HepG2 (cell line): ENCODE measurements at regions not wholly inside any gene's neighbourhood (a gene's known extent, or its start where the extent isn't known, plus 50 kb on each side); places are given as distances from the start of the nearest gene placed in this dataset.

Source experiments
- CBX5 ChIP-seq: sonication (generic); formaldehyde crosslinking; IDR thresholded peaks from 2 replicates; pipeline ENCODE4 v1.4.0; 2020; ENCODE audit warnings: missing genetic modification reagents, borderline replicate concordance
- ELF1 ChIP-seq: sonication (generic); formaldehyde crosslinking; IDR thresholded peaks from 2 replicates; pipeline ENCODE4 v1.4.0; 2020; ENCODE audit warnings: missing genetic modification reagents
- FOXA3 ChIP-seq: IDR thresholded peaks from 2 replicates; pipeline ENCODE4 v1.6.1; 2016; ENCODE audit warnings: missing genetic modification reagents, missing compliant biosample characterization
- GABPA ChIP-seq, 2 experiments: IDR thresholded peaks; 2 replicates each; pipeline ENCODE4 v1.6.1; 2011 to 2016; ENCODE audit warnings: low read depth in 2 of 2, low read length in 1 of 2, missing biosample characterization in 1 of 2, missing genetic modification characterization in 1 of 2
- GABPB1 ChIP-seq: IDR thresholded peaks from 2 replicates; pipeline ENCODE4 v1.6.1; 2016; ENCODE audit warnings: mild to moderate bottlenecking, missing genetic modification reagents, moderate library complexity, missing compliant biosample characterization
- MATR3 ChIP-seq: sonication (generic); formaldehyde crosslinking; IDR thresholded peaks from 2 replicates; pipeline ENCODE4 v1.4.0; 2020; ENCODE audit warnings: missing genetic modification reagents
- MED1 ChIP-seq: sonication (generic); formaldehyde crosslinking; IDR thresholded peaks from 2 replicates; pipeline ENCODE4 v1.4.0; 2020; ENCODE audit warnings: missing genetic modification reagents
- NFKBIZ ChIP-seq: IDR thresholded peaks from 2 replicates; pipeline ENCODE4 v1.6.1; 2018; ENCODE audit warnings: missing genetic modification reagents, missing compliant biosample characterization
- PITX1 ChIP-seq: sonication (generic); formaldehyde crosslinking; IDR thresholded peaks from 2 replicates; pipeline ENCODE4 v1.5.1; 2020; ENCODE audit warnings: mild to moderate bottlenecking, missing genetic modification reagents
- SAP130 ChIP-seq: IDR thresholded peaks from 2 replicates; pipeline ENCODE4 v1.6.1; 2016; ENCODE audit warnings: low read depth
- SMC3 ChIP-seq: IDR thresholded peaks from 2 replicates; pipeline ENCODE4 v1.6.1; 2011; ENCODE audit warnings: low read length, improper control_type of control experiment
- SOX6 ChIP-seq, 2 experiments: fragments of 450-650 bp in 1 of 2; sonication (generic) in 1 of 2; formaldehyde crosslinking in 1 of 2; IDR thresholded peaks; 2 replicates each; pipeline versions ENCODE4 v1.4.0 to v1.6.1; 2017 to 2020; ENCODE audit warnings: antibody characterized with exemption in 1 of 2, mild to moderate bottlenecking in 1 of 2, missing genetic modification reagents in 1 of 2
- SRSF1 ChIP-seq: fragments of 200-400 bp; formaldehyde crosslinking; optimal IDR thresholded peaks from 2 replicates; pipeline ENCODE3; 2017; ENCODE audit warnings: mild to moderate bottlenecking, low read depth, low read length, moderate library complexity
- THAP11 ChIP-seq: IDR thresholded peaks from 2 replicates; pipeline ENCODE4 v1.6.1; 2016; ENCODE audit warnings: missing biosample characterization, missing genetic modification reagents
- ZFP36L1 ChIP-seq: sonication (generic); formaldehyde crosslinking; IDR thresholded peaks from 2 replicates; pipeline ENCODE4 v1.8.0; 2022; ENCODE audit warnings: mild to moderate bottlenecking, missing genetic modification reagents, moderate library complexity
- ZFP36L2 ChIP-seq: sonication (generic); formaldehyde crosslinking; IDR thresholded peaks from 2 replicates; pipeline ENCODE4 v1.4.0; 2020; ENCODE audit warnings: missing genetic modification reagents
- ZNF451 ChIP-seq: sonication (generic); formaldehyde crosslinking; IDR thresholded peaks from 2 replicates; pipeline ENCODE4 v1.5.0; 2020; ENCODE audit warnings: mild to moderate bottlenecking, missing genetic modification reagents
- ZNF746 ChIP-seq: sonication (generic); formaldehyde crosslinking; IDR thresholded peaks from 2 replicates; pipeline ENCODE4 v1.8.0; 2022; ENCODE audit warnings: mild to moderate bottlenecking, missing genetic modification reagents
- ZNF879 ChIP-seq: sonication (generic); formaldehyde crosslinking; IDR thresholded peaks from 2 replicates; pipeline ENCODE4 v1.8.1; 2023; ENCODE audit warnings: missing genetic modification reagents
- TF ChIP-seq, protein P1 (sequence below): sonication (generic); formaldehyde crosslinking; IDR thresholded peaks from 2 replicates; pipeline ENCODE4 v1.4.0; 2020; ENCODE audit warnings: missing genetic modification reagents, borderline replicate concordance
- TF ChIP-seq, protein P2 (sequence below): sonication (generic); formaldehyde crosslinking; IDR thresholded peaks from 2 replicates; pipeline ENCODE4 v1.4.0; 2020; ENCODE audit warnings: missing genetic modification reagents
- TF ChIP-seq, protein P3 (sequence below): IDR thresholded peaks from 2 replicates; pipeline ENCODE4 v1.6.1; 2016
- TF ChIP-seq, protein P4 (sequence below): sonication (generic); formaldehyde crosslinking; IDR thresholded peaks from 2 replicates; pipeline ENCODE4 v1.4.0; 2020; ENCODE audit warnings: mild to moderate bottlenecking, missing genetic modification reagents

DNA sequence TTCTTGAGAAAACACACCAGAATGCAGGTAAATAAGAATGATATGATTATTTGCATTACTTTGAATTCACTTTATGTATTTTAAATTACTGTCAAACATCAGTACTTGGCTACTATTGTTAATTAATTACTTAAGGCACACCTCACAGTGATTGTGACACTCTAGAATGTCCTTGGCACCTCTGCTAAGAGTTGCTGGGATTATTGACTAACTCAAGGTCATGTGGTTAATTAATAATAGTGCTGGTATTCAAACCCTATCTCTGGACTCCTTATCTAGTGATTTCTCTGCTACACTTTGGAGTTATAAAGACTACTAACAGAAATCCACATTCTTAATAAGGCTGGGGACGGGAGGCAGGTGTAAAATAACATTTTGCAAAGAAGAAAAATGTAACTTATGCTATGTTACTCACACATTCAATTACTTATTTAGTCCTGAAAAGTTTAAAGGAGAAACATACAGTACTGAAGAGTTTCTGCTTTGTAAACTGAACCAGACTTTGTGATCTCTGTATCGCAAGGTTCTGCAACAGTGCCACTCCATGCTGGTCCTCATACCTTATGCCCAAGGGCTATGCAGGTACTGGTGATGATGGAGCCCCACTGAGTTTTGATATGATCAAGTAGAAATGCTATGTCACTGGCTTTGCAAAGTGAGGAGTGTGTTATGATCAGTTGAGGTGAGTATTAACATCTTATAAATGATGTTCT is 242.7 kb downstream of the MID1IP1 start (continued):
- TF ChIP-seq, protein P1, sequence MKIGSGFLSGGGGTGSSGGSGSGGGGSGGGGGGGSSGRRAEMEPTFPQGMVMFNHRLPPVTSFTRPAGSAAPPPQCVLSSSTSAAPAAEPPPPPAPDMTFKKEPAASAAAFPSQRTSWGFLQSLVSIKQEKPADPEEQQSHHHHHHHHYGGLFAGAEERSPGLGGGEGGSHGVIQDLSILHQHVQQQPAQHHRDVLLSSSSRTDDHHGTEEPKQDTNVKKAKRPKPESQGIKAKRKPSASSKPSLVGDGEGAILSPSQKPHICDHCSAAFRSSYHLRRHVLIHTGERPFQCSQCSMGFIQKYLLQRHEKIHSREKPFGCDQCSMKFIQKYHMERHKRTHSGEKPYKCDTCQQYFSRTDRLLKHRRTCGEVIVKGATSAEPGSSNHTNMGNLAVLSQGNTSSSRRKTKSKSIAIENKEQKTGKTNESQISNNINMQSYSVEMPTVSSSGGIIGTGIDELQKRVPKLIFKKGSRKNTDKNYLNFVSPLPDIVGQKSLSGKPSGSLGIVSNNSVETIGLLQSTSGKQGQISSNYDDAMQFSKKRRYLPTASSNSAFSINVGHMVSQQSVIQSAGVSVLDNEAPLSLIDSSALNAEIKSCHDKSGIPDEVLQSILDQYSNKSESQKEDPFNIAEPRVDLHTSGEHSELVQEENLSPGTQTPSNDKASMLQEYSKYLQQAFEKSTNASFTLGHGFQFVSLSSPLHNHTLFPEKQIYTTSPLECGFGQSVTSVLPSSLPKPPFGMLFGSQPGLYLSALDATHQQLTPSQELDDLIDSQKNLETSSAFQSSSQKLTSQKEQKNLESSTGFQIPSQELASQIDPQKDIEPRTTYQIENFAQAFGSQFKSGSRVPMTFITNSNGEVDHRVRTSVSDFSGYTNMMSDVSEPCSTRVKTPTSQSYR (CRISPR knock-in tag): no peak
- TF ChIP-seq NFKBIZ (CRISPR knock-in tag) (no peak), MATR3 (CRISPR knock-in tag) (no peak), ZFP36L2 (CRISPR knock-in tag) (no peak), SAP130 (CRISPR knock-in tag) (peak; percentile 37; the same call in 1 of the 2 replicates), SOX6 (IDR thresholded peaks at IDR 0.05) (no peak), SOX6 (CRISPR knock-in tag; IDR thresholded peaks at IDR 0.05) (peak; percentile 76), SMC3 (no peak), ZNF451 (CRISPR knock-in tag) (no peak), THAP11 (CRISPR knock-in tag) (no peak), GABPB1 (CRISPR knock-in tag) (no peak), ZNF746 (CRISPR knock-in tag) (no peak), ZFP36L1 (CRISPR knock-in tag) (no peak), ZNF879 (CRISPR knock-in tag) (no peak), ELF1 (CRISPR knock-in tag) (no peak), MED1 (CRISPR knock-in tag) (peak; percentile 63; the same call in 1 of the 2 replicates), FOXA3 (peak; percentile 34; the same call in 1 of the 2 replicates), GABPA (IDR thresholded peaks at IDR 0.05; ENCODE audit: low read depth, low read length) (no peak), GABPA (CRISPR knock-in tag; IDR thresholded peaks at IDR 0.05; ENCODE audit: low read depth) (no peak), SRSF1 (no peak), CBX5 (no peak), PITX1 (CRISPR knock-in tag) (no peak)
- TF ChIP-seq, protein P2, sequence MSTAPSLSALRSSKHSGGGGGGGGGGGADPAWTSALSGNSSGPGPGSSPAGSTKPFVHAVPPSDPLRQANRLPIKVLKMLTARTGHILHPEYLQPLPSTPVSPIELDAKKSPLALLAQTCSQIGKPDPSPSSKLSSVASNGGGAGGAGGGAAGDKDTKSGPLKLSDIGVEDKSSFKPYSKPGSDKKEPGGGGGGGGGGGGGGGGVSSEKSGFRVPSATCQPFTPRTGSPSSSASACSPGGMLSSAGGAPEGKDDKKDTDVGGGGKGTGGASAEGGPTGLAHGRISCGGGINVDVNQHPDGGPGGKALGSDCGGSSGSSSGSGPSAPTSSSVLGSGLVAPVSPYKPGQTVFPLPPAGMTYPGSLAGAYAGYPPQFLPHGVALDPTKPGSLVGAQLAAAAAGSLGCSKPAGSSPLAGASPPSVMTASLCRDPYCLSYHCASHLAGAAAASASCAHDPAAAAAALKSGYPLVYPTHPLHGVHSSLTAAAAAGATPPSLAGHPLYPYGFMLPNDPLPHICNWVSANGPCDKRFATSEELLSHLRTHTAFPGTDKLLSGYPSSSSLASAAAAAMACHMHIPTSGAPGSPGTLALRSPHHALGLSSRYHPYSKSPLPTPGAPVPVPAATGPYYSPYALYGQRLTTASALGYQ (CRISPR knock-in tag): peak; percentile 59; the same call in 1 of the 2 replicates
- TF ChIP-seq, protein P3, sequence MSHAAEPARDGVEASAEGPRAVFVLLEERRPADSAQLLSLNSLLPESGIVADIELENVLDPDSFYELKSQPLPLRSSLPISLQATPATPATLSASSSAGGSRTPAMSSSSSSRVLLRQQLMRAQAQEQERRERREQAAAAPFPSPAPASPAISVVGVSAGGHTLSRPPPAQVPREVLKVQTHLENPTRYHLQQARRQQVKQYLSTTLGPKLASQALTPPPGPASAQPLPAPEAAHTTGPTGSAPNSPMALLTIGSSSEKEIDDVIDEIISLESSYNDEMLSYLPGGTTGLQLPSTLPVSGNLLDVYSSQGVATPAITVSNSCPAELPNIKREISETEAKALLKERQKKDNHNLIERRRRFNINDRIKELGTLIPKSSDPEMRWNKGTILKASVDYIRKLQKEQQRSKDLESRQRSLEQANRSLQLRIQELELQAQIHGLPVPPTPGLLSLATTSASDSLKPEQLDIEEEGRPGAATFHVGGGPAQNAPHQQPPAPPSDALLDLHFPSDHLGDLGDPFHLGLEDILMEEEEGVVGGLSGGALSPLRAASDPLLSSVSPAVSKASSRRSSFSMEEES (CRISPR knock-in tag): no peak
- TF ChIP-seq, protein P4, sequence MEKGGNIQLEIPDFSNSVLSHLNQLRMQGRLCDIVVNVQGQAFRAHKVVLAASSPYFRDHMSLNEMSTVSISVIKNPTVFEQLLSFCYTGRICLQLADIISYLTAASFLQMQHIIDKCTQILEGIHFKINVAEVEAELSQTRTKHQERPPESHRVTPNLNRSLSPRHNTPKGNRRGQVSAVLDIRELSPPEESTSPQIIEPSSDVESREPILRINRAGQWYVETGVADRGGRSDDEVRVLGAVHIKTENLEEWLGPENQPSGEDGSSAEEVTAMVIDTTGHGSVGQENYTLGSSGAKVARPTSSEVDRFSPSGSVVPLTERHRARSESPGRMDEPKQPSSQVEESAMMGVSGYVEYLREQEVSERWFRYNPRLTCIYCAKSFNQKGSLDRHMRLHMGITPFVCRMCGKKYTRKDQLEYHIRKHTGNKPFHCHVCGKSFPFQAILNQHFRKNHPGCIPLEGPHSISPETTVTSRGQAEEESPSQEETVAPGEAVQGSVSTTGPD (CRISPR knock-in tag): no peak
